SK-N-MC (cell line): ENCODE measurements at regions not wholly inside any gene's neighbourhood (a gene's known extent, or its start where the extent isn't known, plus 50 kb on each side); places are given as distances from the start of the nearest gene placed in this dataset.

ENCODE experiments used
- DNase-seq: peaks from one replicate; pipeline ENCODE4 v3.0.0-alpha.2; 2011; ENCODE audit warnings: low read depth, low spot score
- H3K27ac ChIP-seq: fragments of 200-600 bp; sonication (generic); 2 replicates; pipeline ENCODE4 v1.5.1; 2016; ENCODE audit warnings: mixed run types
- H3K36me3 ChIP-seq: fragments of 200-600 bp; sonication (generic); 2 replicates; pipeline ENCODE4 v1.6.1; 2017; ENCODE audit warnings: antibody characterized with exemption, low read length, mixed read lengths; ENCODE audit not compliant: insufficient read depth
- H3K4me3 ChIP-seq: fragments of 200-600 bp; sonication (generic); 2 replicates; pipeline ENCODE4 v1.5.1; 2016
- H3K9ac ChIP-seq: fragments of 200-600 bp; sonication (generic); 2 replicates; pipeline ENCODE4 v1.8.0; 2017; ENCODE audit warnings: mixed run types, mixed read lengths; ENCODE audit not compliant: insufficient read length
- H3K9me3 ChIP-seq: fragments of 200-600 bp; sonication (generic); 2 replicates; pipeline ENCODE4 v1.6.1; 2017; ENCODE audit warnings: low read depth, mild to moderate bottlenecking, antibody characterized with exemption, low read length, moderate library complexity, mixed read lengths
- EZH2 ChIP-seq: fragments of 200-600 bp; sonication (generic); IDR thresholded peaks from one replicate; pipeline ENCODE4 v1.6.1; 2017; ENCODE audit warnings: antibody characterized with exemption
- FOXP2 ChIP-seq: optimal IDR thresholded peaks from 2 replicates; pipeline ENCODE3; 2011; ENCODE audit warnings: mild to moderate bottlenecking, moderate library complexity; ENCODE audit not compliant: insufficient read depth; ENCODE audit errors: extremely low read length, control extremely low read depth
- POLR2AphosphoS5 ChIP-seq: IDR thresholded peaks from 2 replicates; pipeline ENCODE4 v1.6.1; 2012; ENCODE audit warnings: mild to moderate bottlenecking, low read depth, low read length, borderline replicate concordance

GRCh38 chr12:95402096-95402495 is 71.9 kb upstream of the METAP2 start:
- H3K27ac ChIP-seq, result no peak overlapping the region
- no peak for TF ChIP-seq POLR2AphosphoS5
- TF ChIP-seq FOXP2, result no peak
- TF ChIP-seq EZH2, result no peak
- no peak overlapping the region for H3K9ac ChIP-seq
- H3K4me3 ChIP-seq, result no peak overlapping the region
- no peaks in the 10 kb centered on the region for H3K9me3 ChIP-seq
- H3K36me3 ChIP-seq, result no peaks in the 10 kb centered on the region
- no peak for DNase-seq

DNA sequence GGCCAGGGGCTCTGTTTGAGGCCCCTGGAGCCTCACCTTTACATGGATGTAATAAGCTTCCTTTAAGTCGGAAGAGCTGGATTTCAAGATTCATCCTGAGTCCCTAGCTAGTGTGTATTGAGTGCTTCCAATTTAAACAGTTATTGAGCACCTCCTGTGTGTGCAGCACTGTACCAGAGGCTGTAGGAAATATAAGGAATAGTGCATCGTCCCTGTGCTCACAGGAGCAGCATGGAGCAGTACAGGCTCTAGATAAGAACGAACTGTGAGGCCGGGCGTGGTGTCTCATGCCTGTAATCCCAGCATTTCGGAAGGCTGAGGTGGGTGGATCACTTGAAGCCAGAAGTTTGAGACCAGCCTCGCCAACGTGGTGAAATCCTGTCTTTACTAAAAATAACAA is 65.8 kb upstream of the METAP2 start:
- no peak for TF ChIP-seq EZH2
- TF ChIP-seq FOXP2, result no peak
- no peak for TF ChIP-seq POLR2AphosphoS5
- Histone ChIP-seq H3K27ac (no peak overlapping the region), H3K4me3 (no peak overlapping the region), H3K36me3 (no peaks in the 10 kb centered on the region), H3K9me3 (no peaks in the 10 kb centered on the region), H3K9ac (no peak overlapping the region)
- no peak for DNase-seq

- H3K4me3 ChIP-seq, result no peak overlapping the region
- H3K27ac ChIP-seq, result peak overlapping the region; percentile 100; the same call in 1 of the 2 replicates
- DNase-seq, result no peak
- TF ChIP-seq POLR2AphosphoS5 (no peak), EZH2 (no peak), FOXP2 (no peak)
- no peaks in the 10 kb centered on the region for H3K36me3 ChIP-seq
- no peak overlapping the region for H3K9ac ChIP-seq
- H3K9me3 ChIP-seq, result no peaks in the 10 kb centered on the region
Observed at GRCh38 chr12:95411057-95411456, 62.9 kb upstream of the METAP2 start.

DNA sequence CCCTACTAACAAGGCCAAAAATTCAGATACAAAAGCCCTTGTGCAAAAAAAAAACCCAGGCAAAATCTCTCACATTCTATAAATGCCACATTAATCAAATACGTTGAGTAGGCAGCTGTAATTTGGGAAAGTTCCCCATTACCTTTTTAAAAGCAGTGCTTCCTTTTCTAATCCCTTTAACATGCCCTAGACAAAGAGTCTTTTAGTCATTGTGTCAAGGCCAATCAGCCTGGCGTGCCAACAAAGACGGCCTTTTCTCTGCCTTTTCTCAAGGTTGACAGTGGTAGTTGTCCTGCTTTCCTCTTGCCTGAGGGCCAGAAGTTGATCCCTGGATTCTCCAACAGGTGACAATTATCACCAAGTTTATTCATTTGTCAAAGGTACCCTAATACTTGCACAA is 62.5 kb upstream of the METAP2 start:
- Histone ChIP-seq H3K4me3 (no peak overlapping the region), H3K9me3 (no peaks in the 10 kb centered on the region), H3K9ac (no peak overlapping the region), H3K36me3 (no peaks in the 10 kb centered on the region), H3K27ac (peak overlapping the region; percentile 100)
- TF ChIP-seq FOXP2 (no peak), POLR2AphosphoS5 (no peak), EZH2 (no peak)
- DNase-seq, result no peak

- TF ChIP-seq FOXP2 (no peak), EZH2 (no peak), POLR2AphosphoS5 (peak; percentile 52; the same call in 1 of the 2 replicates)
- H3K9ac ChIP-seq, result peak overlapping the region; percentile 86
- H3K27ac ChIP-seq, result peak overlapping the region; percentile 100
- peak; percentile 95 for DNase-seq
- no peaks in the 10 kb centered on the region for H3K36me3 ChIP-seq
- peak overlapping the region; percentile 39 for H3K4me3 ChIP-seq
- no peaks in the 10 kb centered on the region for H3K9me3 ChIP-seq
Observed at GRCh38 chr12:95412482-95413311, 61.3 kb upstream of the METAP2 start.

GRCh38 chr12:95413576-95413975 is 60.4 kb upstream of the METAP2 start:
- Histone ChIP-seq H3K9me3 (no peaks in the 10 kb centered on the region), H3K4me3 (no peak overlapping the region), H3K36me3 (no peaks in the 10 kb centered on the region), H3K9ac (peak overlapping the region; percentile 86), H3K27ac (peak overlapping the region; percentile 100)
- no peak for DNase-seq
- no peak for TF ChIP-seq EZH2
- no peak for TF ChIP-seq FOXP2
- TF ChIP-seq POLR2AphosphoS5, result no peak

GRCh38 chr12:95415451-95415850 is 58.5 kb upstream of the METAP2 start:
- H3K36me3 ChIP-seq, result no peaks in the 10 kb centered on the region
- DNase-seq, result no peak
- H3K4me3 ChIP-seq, result no peak overlapping the region
- no peaks in the 10 kb centered on the region for H3K9me3 ChIP-seq
- TF ChIP-seq FOXP2 (no peak), EZH2 (no peak), POLR2AphosphoS5 (no peak)
- no peak overlapping the region for H3K9ac ChIP-seq
- H3K27ac ChIP-seq, result no peak overlapping the region

DNA sequence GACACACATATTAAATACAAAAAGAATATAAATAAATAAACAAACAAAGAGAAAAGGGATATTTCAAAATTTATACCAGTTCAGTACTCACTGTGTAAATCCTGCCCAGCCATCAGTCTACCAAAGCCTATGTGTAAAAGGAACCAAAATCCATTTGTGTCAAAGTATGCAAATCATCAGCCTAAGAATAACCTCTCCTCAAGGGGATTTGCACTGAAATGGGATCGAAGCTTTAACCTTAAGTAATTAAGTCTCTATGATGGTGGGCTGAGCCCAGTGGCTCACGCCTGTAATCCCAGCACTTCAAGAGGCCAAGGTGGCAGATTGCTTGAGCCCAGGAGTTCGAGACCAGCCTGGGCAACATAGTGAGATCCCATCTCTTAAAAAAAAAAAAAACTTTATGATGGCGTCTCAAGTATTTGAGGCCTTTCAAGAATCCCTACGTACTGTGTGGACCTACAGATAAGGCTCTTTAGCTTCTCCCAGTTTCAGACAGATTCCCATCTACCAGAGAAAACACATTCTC is 57.8 kb upstream of the METAP2 start:
- no peaks in the 10 kb centered on the region for H3K36me3 ChIP-seq

DNA sequence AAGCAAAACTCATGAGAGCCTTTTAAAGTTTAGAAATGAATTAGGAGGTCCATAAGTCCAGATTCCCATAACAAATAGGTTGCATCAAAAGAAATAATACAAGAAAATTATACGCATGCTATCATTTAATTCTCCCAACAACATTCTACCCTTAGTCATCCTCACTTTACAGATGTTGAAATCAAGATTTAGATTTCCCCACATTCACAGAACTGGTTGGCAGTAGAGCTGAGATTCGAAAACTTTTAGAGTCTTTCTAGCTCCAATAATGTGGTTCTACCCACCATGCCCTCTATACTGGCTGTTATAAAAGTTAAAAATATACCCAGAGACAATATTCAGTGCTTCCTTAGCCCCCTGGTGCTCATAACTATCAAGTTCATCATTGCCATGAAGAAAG is 56.6 kb upstream of the METAP2 start:
- Histone ChIP-seq H3K9me3 (no peaks in the 10 kb centered on the region), H3K27ac (0 out of 2 replicates have a peak overlapping the region, but pooled peaks have one; percentile 2), H3K9ac (peak overlapping the region; percentile 25), H3K4me3 (no peak overlapping the region), H3K36me3 (no peaks in the 10 kb centered on the region)
- no peak for DNase-seq
- no peak for TF ChIP-seq POLR2AphosphoS5
- TF ChIP-seq FOXP2, result no peak
- TF ChIP-seq EZH2, result no peak

More for the DNA sequence above, 57.8 kb upstream of the METAP2 start:
- no peak overlapping the region for H3K27ac ChIP-seq
- DNase-seq, result no peak
- H3K4me3 ChIP-seq, result no peak overlapping the region
- no peak for TF ChIP-seq FOXP2
- TF ChIP-seq POLR2AphosphoS5, result no peak
- no peak for TF ChIP-seq EZH2
- no peaks in the 10 kb centered on the region for H3K9me3 ChIP-seq
- H3K9ac ChIP-seq, result no peak overlapping the region
